ENCODE measurements at regions not wholly inside any gene's neighbourhood (a gene's known extent, or its start where the extent isn't known, plus 50 kb on each side); places are given as distances from the start of the nearest gene placed in this dataset.

DNA sequence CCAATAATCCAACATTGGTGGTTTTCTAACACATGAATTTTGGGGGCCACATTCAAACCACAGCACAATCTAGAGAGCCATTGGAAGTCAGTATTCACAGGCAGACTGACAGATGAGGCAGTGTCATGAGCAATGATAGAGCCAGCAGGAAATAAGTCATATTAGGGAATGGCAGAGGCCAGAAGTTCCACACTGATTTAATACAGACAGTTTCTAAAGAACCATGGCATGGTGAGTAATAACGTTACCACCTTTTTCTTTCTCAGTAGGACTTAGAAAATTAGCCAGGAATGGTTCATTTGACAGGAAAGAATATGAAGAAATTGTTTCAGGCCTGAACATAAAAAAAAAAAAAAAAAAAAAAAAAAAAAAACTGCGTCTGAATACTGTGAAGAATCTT lies 210.3 kb downstream of the GPAM start:
- no peaks in the 10 kb centered on the region for H3K36me3 Mint-ChIP-seq
- POLR2A ChIA-PET: no interaction called here
- H3K4me1 Mint-ChIP-seq: no peaks in the 10 kb centered on the region
- H3K27ac Mint-ChIP-seq: no peak overlapping the region
- peaks cover 0 to 5% (median 0%) of the 10 kb centered on the region in 11 donors for H3K9me3 Mint-ChIP-seq
- H3K4me1 ChIP-seq (ENCODE audit: control insufficient read depth in 2 of 2, insufficient read depth in 2 of 2, low read length in 2 of 2): no peaks in the 10 kb centered on the region
- no peaks in the 10 kb centered on the region for H3K9me3 ChIP-seq (ENCODE audit: control insufficient read depth in 2 of 3, low read length in 3 of 3)
- DNase-seq (no peak), ATAC-seq (no peak)
- no peaks in the 10 kb centered on the region for H3K36me3 ChIP-seq (ENCODE audit: control insufficient read depth in 2 of 3, insufficient read depth in 3 of 3, low read length in 3 of 3)
- H3K27ac ChIP-seq (ENCODE audit: low read depth, low read length): no peak overlapping the region
- H3K27me3 Mint-ChIP-seq: peaks cover 0 to 4% (median 0%) of the 10 kb centered on the region in 5 donors
- intact Hi-C loops (cut with micrococcal nuclease): no loop called here
- H3K27me3 ChIP-seq (ENCODE audit: control insufficient read depth in 2 of 2, insufficient read depth in 2 of 2, low read length in 2 of 2): no peaks in the 10 kb centered on the region
- no peak overlapping the region for H3K4me3 ChIP-seq (ENCODE audit: low read length)
- H3K4me3 Mint-ChIP-seq: no peak overlapping the region
- CTCF ChIA-PET: no interaction called here

DNA sequence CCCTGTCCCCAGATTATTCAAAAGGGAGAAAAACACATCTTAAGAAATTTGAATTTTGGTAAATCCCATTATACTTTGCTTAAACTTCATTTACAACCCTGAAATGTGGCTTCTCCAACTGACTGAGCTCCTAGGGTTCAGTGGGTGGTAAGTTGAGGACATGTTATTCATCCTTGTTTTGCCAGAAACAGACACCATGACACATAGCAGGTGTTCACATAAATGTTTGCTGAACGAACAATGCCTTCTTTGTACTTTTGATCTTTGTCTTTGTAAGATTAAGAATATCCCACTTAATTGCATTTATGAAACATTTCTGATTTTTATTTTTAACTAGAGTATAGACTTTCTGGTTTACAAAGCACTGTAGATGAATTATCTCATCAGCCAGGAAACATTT lies 209.7 kb downstream of the GPAM start:
- Histone ChIP-seq H3K9me3 (ENCODE audit: control insufficient read depth in 2 of 3, low read length in 3 of 3) (no peaks in the 10 kb centered on the region), H3K4me1 (ENCODE audit: control insufficient read depth in 2 of 2, insufficient read depth in 2 of 2, low read length in 2 of 2) (no peaks in the 10 kb centered on the region), H3K4me3 (ENCODE audit: low read length) (no peak overlapping the region), H3K27ac (ENCODE audit: low read depth, low read length) (no peak overlapping the region), H3K36me3 (ENCODE audit: control insufficient read depth in 2 of 3, insufficient read depth in 3 of 3, low read length in 3 of 3) (no peaks in the 10 kb centered on the region), H3K27me3 (ENCODE audit: control insufficient read depth in 2 of 2, insufficient read depth in 2 of 2, low read length in 2 of 2) (no peaks in the 10 kb centered on the region)
- Mint-ChIP-seq H3K4me3 (no peak overlapping the region), H3K9me3 (peaks cover 0 to 4% (median 0%) of the 10 kb centered on the region in 11 donors), H3K36me3 (no peaks in the 10 kb centered on the region), H3K4me1 (no peaks in the 10 kb centered on the region), H3K27ac (no peak overlapping the region), H3K27me3 (peaks cover 0 to 4% (median 0%) of the 10 kb centered on the region in 5 donors)
- DNase-seq (no peak), ATAC-seq (no peak)
- POLR2A ChIA-PET: no interaction called here
- intact Hi-C loops (cut with micrococcal nuclease): no loop called here
- CTCF ChIA-PET: no interaction called here

DNA sequence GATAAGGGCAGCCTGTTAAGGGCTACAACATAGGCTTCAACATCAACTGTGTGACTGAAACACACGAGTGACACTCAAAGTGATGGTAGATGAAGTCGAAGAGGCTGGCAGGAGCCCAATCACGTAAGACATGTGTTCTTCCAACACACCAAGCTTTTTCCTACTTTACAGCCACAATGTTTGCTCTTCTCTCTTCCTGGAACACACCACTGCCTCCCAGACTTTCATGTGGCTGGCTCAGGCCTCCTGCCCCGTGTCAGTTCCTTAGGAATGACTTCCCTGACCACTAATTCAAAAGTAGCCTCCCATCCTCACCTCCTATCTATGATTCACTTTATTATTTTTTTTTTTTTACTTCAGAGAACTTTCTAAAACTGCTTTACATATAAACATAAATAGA lies 209.2 kb downstream of the GPAM start:
- intact Hi-C loops (cut with micrococcal nuclease): no loop called here
- ChIA-PET CTCF (no interaction called here), POLR2A (no interaction called here)
- Histone ChIP-seq H3K36me3 (ENCODE audit: control insufficient read depth in 2 of 3, insufficient read depth in 3 of 3, low read length in 3 of 3) (no peaks in the 10 kb centered on the region), H3K27ac (ENCODE audit: low read depth, low read length) (no peak overlapping the region), H3K27me3 (ENCODE audit: control insufficient read depth in 2 of 2, insufficient read depth in 2 of 2, low read length in 2 of 2) (no peaks in the 10 kb centered on the region), H3K4me1 (ENCODE audit: control insufficient read depth in 2 of 2, insufficient read depth in 2 of 2, low read length in 2 of 2) (no peaks in the 10 kb centered on the region), H3K4me3 (ENCODE audit: low read length) (no peak overlapping the region), H3K9me3 (ENCODE audit: control insufficient read depth in 2 of 3, low read length in 3 of 3) (no peaks in the 10 kb centered on the region)
- ATAC-seq: no peak
- no peaks in the 10 kb centered on the region for H3K4me1 Mint-ChIP-seq
- no peak overlapping the region for H3K4me3 Mint-ChIP-seq
- H3K9me3 Mint-ChIP-seq: peaks cover 0 to 7% (median 0%) of the 10 kb centered on the region in 11 donors
- peaks cover 0 to 4% (median 0%) of the 10 kb centered on the region in 5 donors for H3K27me3 Mint-ChIP-seq
- no peak overlapping the region for H3K27ac Mint-ChIP-seq
- no peaks in the 10 kb centered on the region for H3K36me3 Mint-ChIP-seq
- DNase-seq: no peak

DNA sequence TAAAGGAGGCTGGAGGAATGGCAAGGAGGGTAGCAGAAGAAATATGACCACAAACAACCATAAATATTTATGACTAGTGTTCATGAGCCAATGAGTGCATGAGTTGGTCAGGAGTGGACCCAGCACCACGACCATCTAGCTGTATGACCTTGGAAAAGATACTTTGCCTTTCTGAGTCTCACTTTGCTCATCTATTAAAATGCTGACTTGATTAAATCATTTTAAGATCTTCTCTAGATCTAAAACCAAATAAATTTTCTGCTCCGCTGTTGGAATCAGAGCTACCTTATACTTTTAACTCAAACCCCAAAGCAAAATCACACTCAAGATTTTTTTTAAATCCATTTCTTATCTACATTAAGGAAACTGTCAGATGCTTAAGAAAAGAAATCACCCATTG lies 207.0 kb downstream of the GPAM start:
- Mint-ChIP-seq H3K36me3 (no peaks in the 10 kb centered on the region), H3K27me3 (peaks cover 0 to 8% (median 0%) of the 10 kb centered on the region in 5 donors), H3K4me3 (no peak overlapping the region), H3K9me3 (peaks cover 0 to 15% (median 0%) of the 10 kb centered on the region in 11 donors), H3K4me1 (no peaks in the 10 kb centered on the region), H3K27ac (no peak overlapping the region)
- POLR2A ChIA-PET: no interaction called here
- intact Hi-C loops (cut with micrococcal nuclease): no loop called here
- H3K4me3 ChIP-seq (ENCODE audit: low read length): no peak overlapping the region
- H3K4me1 ChIP-seq (ENCODE audit: control insufficient read depth in 2 of 2, insufficient read depth in 2 of 2, low read length in 2 of 2): no peaks in the 10 kb centered on the region
- DNase-seq: no peak
- ATAC-seq: no peak
- H3K27me3 ChIP-seq (ENCODE audit: control insufficient read depth in 2 of 2, insufficient read depth in 2 of 2, low read length in 2 of 2): no peaks in the 10 kb centered on the region
- H3K36me3 ChIP-seq (ENCODE audit: control insufficient read depth in 2 of 3, insufficient read depth in 3 of 3, low read length in 3 of 3): no peaks in the 10 kb centered on the region
- no peak overlapping the region for H3K27ac ChIP-seq (ENCODE audit: low read depth, low read length)
- CTCF ChIA-PET: no interaction called here
- H3K9me3 ChIP-seq (ENCODE audit: control insufficient read depth in 2 of 3, low read length in 3 of 3): no peaks in the 10 kb centered on the region

DNA sequence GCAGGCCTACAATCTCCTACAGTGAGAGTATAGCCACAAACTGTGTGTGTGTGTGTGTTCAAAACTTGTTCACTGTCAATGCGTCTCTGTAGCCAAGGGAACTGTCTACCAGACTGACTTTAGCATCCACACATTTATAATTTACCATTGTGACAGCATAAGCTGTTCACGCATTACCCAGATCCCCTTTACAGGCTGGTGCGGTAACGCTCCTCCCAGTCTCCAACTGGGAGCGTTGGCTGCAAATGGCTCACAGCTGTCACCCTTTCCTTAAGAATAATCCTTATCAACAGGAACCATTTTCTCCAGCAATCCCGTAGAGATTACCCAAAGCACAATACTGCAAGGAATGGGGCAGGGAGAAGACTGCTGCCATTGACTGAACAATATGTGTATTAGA lies 199.5 kb downstream of the GPAM start:
- no peak overlapping the region for H3K4me3 ChIP-seq (ENCODE audit: low read length)
- H3K9me3 ChIP-seq (ENCODE audit: control insufficient read depth in 2 of 3, low read length in 3 of 3): no peaks in the 10 kb centered on the region
- H3K27me3 ChIP-seq (ENCODE audit: control insufficient read depth in 2 of 2, insufficient read depth in 2 of 2, low read length in 2 of 2): no peaks in the 10 kb centered on the region
- H3K27ac Mint-ChIP-seq: no peak overlapping the region
- H3K4me1 Mint-ChIP-seq: no peaks in the 10 kb centered on the region
- H3K27me3 Mint-ChIP-seq: peaks cover 1 to 26% (median 7%) of the 10 kb centered on the region in 5 donors
- intact Hi-C loops (cut with micrococcal nuclease): no loop called here
- H3K36me3 Mint-ChIP-seq: no peaks in the 10 kb centered on the region
- H3K9me3 Mint-ChIP-seq: peaks cover 0 to 15% (median 0%) of the 10 kb centered on the region in 11 donors
- H3K36me3 ChIP-seq (ENCODE audit: control insufficient read depth in 2 of 3, insufficient read depth in 3 of 3, low read length in 3 of 3): no peaks in the 10 kb centered on the region
- ChIA-PET CTCF (no interaction called here), POLR2A (no interaction called here)
- no peak overlapping the region for H3K4me3 Mint-ChIP-seq
- ATAC-seq (no peak), DNase-seq (no peak)
- no peak overlapping the region for H3K27ac ChIP-seq (ENCODE audit: low read depth, low read length)
- no peaks in the 10 kb centered on the region for H3K4me1 ChIP-seq (ENCODE audit: control insufficient read depth in 2 of 2, insufficient read depth in 2 of 2, low read length in 2 of 2)

DNA sequence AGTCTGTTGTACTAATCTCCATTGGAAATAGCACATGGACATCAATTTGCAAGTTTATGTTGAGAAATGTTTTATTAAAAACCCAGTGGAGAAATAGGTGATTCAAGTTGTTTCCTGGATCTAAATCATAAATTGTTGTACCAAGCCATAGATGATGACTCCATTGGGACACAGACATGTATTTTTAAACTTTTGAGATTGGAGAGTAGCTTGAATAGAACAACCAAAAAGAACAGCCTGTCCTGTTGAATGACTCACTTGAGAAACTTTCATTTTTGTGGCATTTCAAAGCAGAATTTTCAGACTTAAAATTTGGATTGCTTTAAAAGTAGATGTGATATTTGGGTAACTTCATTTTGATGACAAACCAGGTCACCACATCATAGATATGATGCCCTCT lies 197.5 kb downstream of the GPAM start:
- CTCF ChIA-PET: no interaction called here
- DNase-seq: no peak
- H3K4me3 ChIP-seq (ENCODE audit: low read length): no peak overlapping the region
- POLR2A ChIA-PET: no interaction called here
- no peaks in the 10 kb centered on the region for H3K36me3 ChIP-seq (ENCODE audit: control insufficient read depth in 2 of 3, insufficient read depth in 3 of 3, low read length in 3 of 3)
- no peaks in the 10 kb centered on the region for H3K36me3 Mint-ChIP-seq
- intact Hi-C loops (cut with micrococcal nuclease): no loop called here
- no peaks in the 10 kb centered on the region for H3K27me3 ChIP-seq (ENCODE audit: control insufficient read depth in 2 of 2, insufficient read depth in 2 of 2, low read length in 2 of 2)
- H3K4me3 Mint-ChIP-seq: no peak overlapping the region
- H3K27ac ChIP-seq (ENCODE audit: low read depth, low read length): no peak overlapping the region
- H3K4me1 ChIP-seq (ENCODE audit: control insufficient read depth in 2 of 2, insufficient read depth in 2 of 2, low read length in 2 of 2): no peaks in the 10 kb centered on the region
- no peaks in the 10 kb centered on the region for H3K4me1 Mint-ChIP-seq
- peaks cover 0 to 4% (median 0%) of the 10 kb centered on the region in 11 donors for H3K9me3 Mint-ChIP-seq
- ATAC-seq: no peak
- H3K27ac Mint-ChIP-seq: no peak overlapping the region
- no peaks in the 10 kb centered on the region for H3K9me3 ChIP-seq (ENCODE audit: control insufficient read depth in 2 of 3, low read length in 3 of 3)
- peaks cover 1 to 23% (median 10%) of the 10 kb centered on the region in 5 donors for H3K27me3 Mint-ChIP-seq

DNA sequence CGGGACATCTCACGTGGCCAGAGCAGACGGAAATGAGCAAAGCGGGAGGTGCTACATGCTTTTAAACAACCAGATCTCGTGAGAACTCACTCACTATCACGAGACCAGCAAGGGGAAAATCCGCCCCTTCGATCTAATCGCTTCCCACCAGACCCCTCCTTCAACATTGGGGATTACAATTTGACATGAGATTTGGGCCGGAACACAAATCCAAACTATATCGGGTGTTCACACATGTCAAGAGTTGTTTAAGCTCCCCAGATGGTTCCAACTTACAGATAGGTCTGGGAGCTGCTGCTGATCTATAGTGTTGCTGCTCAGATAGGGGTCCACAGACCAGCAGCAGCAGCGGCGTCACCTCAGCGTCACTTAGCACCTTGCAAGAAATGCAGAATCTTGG lies 194.9 kb downstream of the GPAM start:
- H3K27me3 Mint-ChIP-seq: peaks cover 0 to 30% (median 10%) of the 10 kb centered on the region in 5 donors
- Histone ChIP-seq H3K27ac (ENCODE audit: low read depth, low read length) (no peak overlapping the region), H3K4me3 (ENCODE audit: low read length) (no peak overlapping the region), H3K36me3 (ENCODE audit: control insufficient read depth in 2 of 3, insufficient read depth in 3 of 3, low read length in 3 of 3) (no peaks in the 10 kb centered on the region), H3K9me3 (ENCODE audit: control insufficient read depth in 2 of 3, low read length in 3 of 3) (no peaks in the 10 kb centered on the region), H3K4me1 (ENCODE audit: control insufficient read depth in 2 of 2, insufficient read depth in 2 of 2, low read length in 2 of 2) (no peaks in the 10 kb centered on the region), H3K27me3 (ENCODE audit: control insufficient read depth in 2 of 2, insufficient read depth in 2 of 2, low read length in 2 of 2) (no peaks in the 10 kb centered on the region)
- H3K9me3 Mint-ChIP-seq: peaks cover 0 to 8% (median 0%) of the 10 kb centered on the region in 11 donors
- no peak overlapping the region for H3K27ac Mint-ChIP-seq
- no peak for ATAC-seq
- no peaks in the 10 kb centered on the region for H3K4me1 Mint-ChIP-seq
- H3K4me3 Mint-ChIP-seq: no peak overlapping the region
- POLR2A ChIA-PET: no interaction called here
- CTCF ChIA-PET: no interaction called here
- H3K36me3 Mint-ChIP-seq: no peaks in the 10 kb centered on the region
- DNase-seq: no peak
- intact Hi-C loops (cut with micrococcal nuclease): no loop called here

All from naive thymus-derived CD4-positive, alpha-beta T cell (primary cell).